ENCODE measurements at regions not wholly inside any gene's neighbourhood (a gene's known extent, or its start where the extent isn't known, plus 50 kb on each side); places are given as distances from the start of the nearest gene placed in this dataset.

- no peak for DNase-seq (ENCODE audit: low read depth in 4 of 4, low spot score in 3 of 4)
Measured at GRCh38 chr1:234694661-234695060, 84.7 kb upstream of the IRF2BP2 start.

GRCh38 chr1:234692966-234693580 is 83.1 kb upstream of the IRF2BP2 start:
- no peak for DNase-seq (ENCODE audit: low read depth in 4 of 4, low spot score in 3 of 4)

- no peak for DNase-seq (ENCODE audit: low read depth in 4 of 4, low spot score in 3 of 4)
Measured at GRCh38 chr1:234691567-234691966, 81.6 kb upstream of the IRF2BP2 start.

- no peak for DNase-seq (ENCODE audit: low read depth in 4 of 4, low spot score in 3 of 4)
Measured at GRCh38 chr1:234690872-234691271, 80.9 kb upstream of the IRF2BP2 start.

- no peak for DNase-seq (ENCODE audit: low read depth in 4 of 4, low spot score in 3 of 4)
Measured at GRCh38 chr1:234689236-234689635, 79.3 kb upstream of the IRF2BP2 start.

- DNase-seq (ENCODE audit: low read depth in 4 of 4, low spot score in 3 of 4), result no peak
Measured at GRCh38 chr1:234687011-234687410, 77.0 kb upstream of the IRF2BP2 start.

GRCh38 chr1:234686035-234686434 is 76.1 kb upstream of the IRF2BP2 start:
- DNase-seq (ENCODE audit: low read depth in 4 of 4, low spot score in 3 of 4), result no peak

- no peak for DNase-seq (ENCODE audit: low read depth in 4 of 4, low spot score in 3 of 4)
Measured at GRCh38 chr1:234684856-234685255, 74.9 kb upstream of the IRF2BP2 start.

- DNase-seq (ENCODE audit: low read depth in 4 of 4, low spot score in 3 of 4), result no peak
Measured at GRCh38 chr1:234683861-234684632, 74.1 kb upstream of the IRF2BP2 start.

GRCh38 chr1:234683127-234683860 is 73.3 kb upstream of the IRF2BP2 start:
- no peak for DNase-seq (ENCODE audit: low read depth in 4 of 4, low spot score in 3 of 4)

GRCh38 chr1:234681990-234682389 is 72.0 kb upstream of the IRF2BP2 start:
- DNase-seq (ENCODE audit: low read depth in 4 of 4, low spot score in 3 of 4), result no peak

GRCh38 chr1:234681065-234681464 is 71.1 kb upstream of the IRF2BP2 start:
- DNase-seq (ENCODE audit: low read depth in 4 of 4, low spot score in 3 of 4), result no peak

- no peak for DNase-seq (ENCODE audit: low read depth in 4 of 4, low spot score in 3 of 4)
Measured at GRCh38 chr1:234680331-234680904, 70.4 kb upstream of the IRF2BP2 start.

- DNase-seq (ENCODE audit: low read depth in 4 of 4, low spot score in 3 of 4), result peak; percentile 65 to 70 (median 68)
Measured at GRCh38 chr1:234676103-234676594, 66.2 kb upstream of the IRF2BP2 start.

- no peak for DNase-seq (ENCODE audit: low read depth in 4 of 4, low spot score in 3 of 4)
Measured at GRCh38 chr1:234675572-234675971, 65.6 kb upstream of the IRF2BP2 start.

- no peak for DNase-seq (ENCODE audit: low read depth in 4 of 4, low spot score in 3 of 4)
Measured at GRCh38 chr1:234675006-234675405, 65.0 kb upstream of the IRF2BP2 start.

- no peak for DNase-seq (ENCODE audit: low read depth in 4 of 4, low spot score in 3 of 4)
Measured at GRCh38 chr1:234674218-234674815, 64.3 kb upstream of the IRF2BP2 start.

- no peak for DNase-seq (ENCODE audit: low read depth in 4 of 4, low spot score in 3 of 4)
Measured at GRCh38 chr1:234672349-234673135, 62.6 kb upstream of the IRF2BP2 start.

- no peak for DNase-seq (ENCODE audit: low read depth in 4 of 4, low spot score in 3 of 4)
Measured at GRCh38 chr1:234670967-234671626, 61.1 kb upstream of the IRF2BP2 start.
